ENCODE measurements at regions not wholly inside any gene's neighbourhood (a gene's known extent, or its start where the extent isn't known, plus 50 kb on each side); places are given as distances from the start of the nearest gene placed in this dataset.

DNA sequence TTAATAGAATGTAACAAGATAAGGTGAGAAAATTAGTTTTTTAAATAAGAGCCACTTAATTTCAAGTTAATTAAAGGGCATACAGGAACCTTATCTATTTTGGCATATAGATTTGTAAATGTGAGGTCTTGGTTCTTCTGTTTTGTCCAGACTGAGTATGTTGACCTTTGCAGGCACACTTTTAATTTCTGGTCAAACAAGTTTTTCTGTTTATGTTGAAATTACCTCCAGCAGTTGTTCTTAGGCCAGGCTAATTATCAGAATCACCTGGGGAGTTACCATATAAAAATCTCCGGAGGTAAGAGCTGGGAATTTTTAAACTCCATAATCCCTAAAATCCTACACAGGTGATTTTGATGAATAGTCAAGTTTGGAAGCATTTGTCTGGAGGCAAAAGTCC is 227.4 kb upstream of the ANKRD50 start:
- Histone ChIP-seq H3K9me3 (replicated peaks; ENCODE audit: control insufficient read depth, insufficient read depth, low read length) (no peaks in the 10 kb centered on the region), H3K9me1 (replicated peaks; ENCODE audit: control insufficient read depth, extremely low read depth, insufficient read depth, low read length) (no peaks in the 10 kb centered on the region), H3K79me2 (ENCODE audit: control insufficient read depth, insufficient read depth, low read length) (no peaks in the 10 kb centered on the region), H3K9ac (replicated peaks; ENCODE audit: extremely low read depth, insufficient read depth, low read length) (peak overlapping the region; percentile 85), H3K36me3 (ENCODE audit: control insufficient read depth in 2 of 2, extremely low read depth in 1 of 2, insufficient read depth in 2 of 2, low read length in 2 of 2) (no peaks in the 10 kb centered on the region), H2AFZ (ENCODE audit: low read depth, low read length) (no peak overlapping the region), H3K27me3 (ENCODE audit: control insufficient read depth in 2 of 2, insufficient read depth in 2 of 2, low read length in 2 of 2) (no peaks in the 10 kb centered on the region), H3K4me2 (ENCODE audit: insufficient read depth, low read length) (peak overlapping the region; percentile 73), H3K27ac (ENCODE audit: insufficient read depth, low read depth, low read length) (peak overlapping the region; percentile 98), H3K4me3 (replicated peaks in 1 of 3; ENCODE audit: insufficient read depth in 1 of 3, low read depth in 1 of 3, low read length in 3 of 3) (no peak overlapping the region), H3K4me1 (ENCODE audit: control insufficient read depth, extremely low read depth, insufficient read depth, low read length) (peaks cover 36% of the 10 kb centered on the region), H4K20me1 (replicated peaks; ENCODE audit: control insufficient read depth, extremely low read depth, insufficient read depth, low read length) (no peaks in the 10 kb centered on the region)
- POLR2A ChIA-PET = interaction anchor here (0.9 to 1.8 kb wide), 2 partner anchors 227 to 228 kb away, joined by 3 to 5 read pairs; partner anchors contain the start of gene ANKRD50
- dilution Hi-C loops (cut with MboI; ENCODE audit: extremely low pct_ligation_motif_present, low sequenced_read_pairs) = no loop called here
- intact Hi-C loops (cut with micrococcal nuclease) = loop anchor here (1.0 to 10.0 kb wide), 10 partner anchors 9 to 953 kb away; no protein-coding TSS in a partner anchor
- TSS peak; percentile 94 for BruUV-seq (replicated peaks)
- DNase-seq (ENCODE audit: low read depth, low spot score) (no peak), FAIRE-seq (no peak)
- CTCF ChIA-PET = no interaction called here
- TF ChIP-seq CTCF (IDR thresholded peaks at IDR 0.05; ENCODE audit: extremely low read depth in 1 of 2, insufficient read depth in 1 of 2, low read depth in 1 of 2, low read length in 2 of 2) (no peak), POLR2AphosphoS5 (IDR thresholded peaks at IDR 0.05; ENCODE audit: insufficient read depth, low read depth, low read length) (no peak), MYC (IDR thresholded peaks at IDR 0.05; ENCODE audit: low read depth, low read length) (no peak), JUN (IDR thresholded peaks at IDR 0.05; ENCODE audit: borderline replicate concordance, insufficient read depth, insufficient read length, low read depth) (no peak), EZH2 (IDR thresholded peaks at IDR 0.05; ENCODE audit: borderline replicate concordance, low read depth, low read length, severe bottlenecking) (no peak), GATA2 (IDR thresholded peaks at IDR 0.05; ENCODE audit: insufficient read depth, insufficient read length, low read depth, low read length) (no peak), FOS (IDR thresholded peaks at IDR 0.05; ENCODE audit: borderline replicate concordance, insufficient read depth, low read length) (no peak), POLR2A (IDR thresholded peaks at IDR 0.05; ENCODE audit: low read depth, low read length) (no peak), MAX (IDR thresholded peaks at IDR 0.05; ENCODE audit: insufficient read depth, insufficient read length) (no peak)
